ENCODE measurements at regions not wholly inside any gene's neighbourhood (a gene's known extent, or its start where the extent isn't known, plus 50 kb on each side); places are given as distances from the start of the nearest gene placed in this dataset.

DNA sequence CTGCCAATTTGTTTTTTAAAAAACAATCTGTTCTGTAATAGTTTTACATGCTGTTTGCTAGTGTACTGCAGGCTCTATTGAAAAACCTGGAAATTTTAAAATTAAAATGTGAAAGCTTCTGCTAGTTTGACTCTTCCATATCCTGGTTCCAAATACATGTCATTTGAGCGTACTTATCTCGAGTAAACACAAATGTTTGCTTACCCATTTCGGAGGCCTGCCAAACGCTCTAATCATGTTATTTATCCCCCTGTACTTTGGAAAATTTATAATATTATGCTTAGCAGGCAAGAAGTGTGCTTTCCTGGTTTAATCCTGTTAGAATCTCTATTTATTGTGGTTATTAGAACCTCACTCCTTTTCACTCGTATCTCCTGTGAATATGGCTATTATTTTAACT is 476.8 kb upstream of the CYLC2 start:
- TF ChIP-seq, protein P1, sequence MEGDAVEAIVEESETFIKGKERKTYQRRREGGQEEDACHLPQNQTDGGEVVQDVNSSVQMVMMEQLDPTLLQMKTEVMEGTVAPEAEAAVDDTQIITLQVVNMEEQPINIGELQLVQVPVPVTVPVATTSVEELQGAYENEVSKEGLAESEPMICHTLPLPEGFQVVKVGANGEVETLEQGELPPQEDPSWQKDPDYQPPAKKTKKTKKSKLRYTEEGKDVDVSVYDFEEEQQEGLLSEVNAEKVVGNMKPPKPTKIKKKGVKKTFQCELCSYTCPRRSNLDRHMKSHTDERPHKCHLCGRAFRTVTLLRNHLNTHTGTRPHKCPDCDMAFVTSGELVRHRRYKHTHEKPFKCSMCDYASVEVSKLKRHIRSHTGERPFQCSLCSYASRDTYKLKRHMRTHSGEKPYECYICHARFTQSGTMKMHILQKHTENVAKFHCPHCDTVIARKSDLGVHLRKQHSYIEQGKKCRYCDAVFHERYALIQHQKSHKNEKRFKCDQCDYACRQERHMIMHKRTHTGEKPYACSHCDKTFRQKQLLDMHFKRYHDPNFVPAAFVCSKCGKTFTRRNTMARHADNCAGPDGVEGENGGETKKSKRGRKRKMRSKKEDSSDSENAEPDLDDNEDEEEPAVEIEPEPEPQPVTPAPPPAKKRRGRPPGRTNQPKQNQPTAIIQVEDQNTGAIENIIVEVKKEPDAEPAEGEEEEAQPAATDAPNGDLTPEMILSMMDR (IDR thresholded peaks at IDR 0.05) = no peak
- TF ChIP-seq ZFX (IDR thresholded peaks at IDR 0.05; ENCODE audit: borderline replicate concordance) = no peak
